ENCODE measurements at regions not wholly inside any gene's neighbourhood (a gene's known extent, or its start where the extent isn't known, plus 50 kb on each side); places are given as distances from the start of the nearest gene placed in this dataset.

- intact Hi-C loops (cut with micrococcal nuclease) = no loop called here
- no TSS peak for BruUV-seq (replicated peaks)
- TF ChIP-seq MAX (IDR thresholded peaks at IDR 0.05; ENCODE audit: insufficient read depth, insufficient read length) (no peak), JUN (IDR thresholded peaks at IDR 0.05; ENCODE audit: borderline replicate concordance, insufficient read depth, insufficient read length, low read depth) (no peak), FOS (IDR thresholded peaks at IDR 0.05; ENCODE audit: borderline replicate concordance, insufficient read depth, low read length) (no peak), POLR2A (IDR thresholded peaks at IDR 0.05; ENCODE audit: low read depth, low read length) (no peak), EZH2 (IDR thresholded peaks at IDR 0.05; ENCODE audit: borderline replicate concordance, low read depth, low read length, severe bottlenecking) (no peak), CTCF (IDR thresholded peaks at IDR 0.05; ENCODE audit: extremely low read depth in 1 of 2, insufficient read depth in 1 of 2, low read depth in 1 of 2, low read length in 2 of 2) (no peak), MYC (IDR thresholded peaks at IDR 0.05; ENCODE audit: low read depth, low read length) (no peak), GATA2 (IDR thresholded peaks at IDR 0.05; ENCODE audit: insufficient read depth, insufficient read length, low read depth, low read length) (no peak), POLR2AphosphoS5 (IDR thresholded peaks at IDR 0.05; ENCODE audit: insufficient read depth, low read depth, low read length) (no peak)
Measured at GRCh38 chr5:2123874-2124273, 241.1 kb upstream of the IRX4 start.

More at GRCh38 chr5:2123874-2124273, 241.1 kb upstream of the IRX4 start:
- H3K36me3 ChIP-seq (ENCODE audit: control insufficient read depth in 2 of 2, extremely low read depth in 1 of 2, insufficient read depth in 2 of 2, low read length in 2 of 2) = no peaks in the 10 kb centered on the region
- no peaks in the 10 kb centered on the region for H3K27me3 ChIP-seq (ENCODE audit: control insufficient read depth in 2 of 2, insufficient read depth in 2 of 2, low read length in 2 of 2)
- H3K9me1 ChIP-seq (replicated peaks; ENCODE audit: control insufficient read depth, extremely low read depth, insufficient read depth, low read length) = no peaks in the 10 kb centered on the region
- no peaks in the 10 kb centered on the region for H4K20me1 ChIP-seq (replicated peaks; ENCODE audit: control insufficient read depth, extremely low read depth, insufficient read depth, low read length)
- peaks cover 2% of the 10 kb centered on the region for H3K9me3 ChIP-seq (replicated peaks; ENCODE audit: control insufficient read depth, insufficient read depth, low read length)
- no peak for FAIRE-seq
- H3K9ac ChIP-seq (replicated peaks; ENCODE audit: extremely low read depth, insufficient read depth, low read length) = no peak overlapping the region
- POLR2A ChIA-PET = no interaction called here
- CTCF ChIA-PET = no interaction called here
- H3K79me2 ChIP-seq (ENCODE audit: control insufficient read depth, insufficient read depth, low read length) = no peaks in the 10 kb centered on the region
- DNase-seq (ENCODE audit: low read depth, low spot score) = no peak
- no peak overlapping the region for H3K27ac ChIP-seq (ENCODE audit: insufficient read depth, low read depth, low read length)
- H3K4me2 ChIP-seq (ENCODE audit: insufficient read depth, low read length) = no peak overlapping the region
- no peak overlapping the region for H2AFZ ChIP-seq (ENCODE audit: low read depth, low read length)
- H3K4me3 ChIP-seq (replicated peaks in 1 of 3; ENCODE audit: insufficient read depth in 1 of 3, low read depth in 1 of 3, low read length in 3 of 3) = no peak overlapping the region
- H3K4me1 ChIP-seq (ENCODE audit: control insufficient read depth, extremely low read depth, insufficient read depth, low read length) = no peaks in the 10 kb centered on the region
- dilution Hi-C loops (cut with MboI; ENCODE audit: extremely low pct_ligation_motif_present, low sequenced_read_pairs) = no loop called here

All from endothelial cell of umbilical vein (primary cell).